Left kidney (tissue), 1 donor: ENCODE measurements at regions not wholly inside any gene's neighbourhood (a gene's known extent, or its start where the extent isn't known, plus 50 kb on each side); places are given as distances from the start of the nearest gene placed in this dataset.
"Not testable (repeated sequence)": the region's sequence is repeated elsewhere in the genome, so short reads cannot be mapped to it uniquely, and the experiment has no call there.

Source experiments
- DNase-seq: peaks from one replicate; pipeline ENCODE4 v3.0.0-alpha.2; 2013

GRCh38 chr21:22020221-22020620 is 1022.0 kb downstream of the NCAM2 start:
- DNase-seq, result no peak

DNA sequence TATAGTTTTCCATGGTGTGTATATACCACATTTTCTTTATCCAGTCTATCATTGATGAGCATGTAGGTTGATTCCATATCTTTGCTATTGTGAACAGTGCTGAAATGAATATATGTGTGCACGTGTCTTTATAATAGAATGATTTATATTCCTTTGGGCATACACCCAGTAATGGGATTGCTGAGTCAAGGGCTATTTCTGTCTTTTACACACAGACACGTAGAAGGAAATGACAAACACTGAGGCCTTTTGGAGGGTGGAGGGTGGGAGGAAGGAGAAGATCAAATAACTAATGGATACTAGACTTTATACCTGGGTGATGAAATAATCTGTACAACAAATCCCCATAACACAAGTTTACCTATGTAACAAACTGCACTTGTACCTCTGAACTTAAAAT is 1025.7 kb downstream of the NCAM2 start:
- not testable (repeated sequence) for DNase-seq

DNA sequence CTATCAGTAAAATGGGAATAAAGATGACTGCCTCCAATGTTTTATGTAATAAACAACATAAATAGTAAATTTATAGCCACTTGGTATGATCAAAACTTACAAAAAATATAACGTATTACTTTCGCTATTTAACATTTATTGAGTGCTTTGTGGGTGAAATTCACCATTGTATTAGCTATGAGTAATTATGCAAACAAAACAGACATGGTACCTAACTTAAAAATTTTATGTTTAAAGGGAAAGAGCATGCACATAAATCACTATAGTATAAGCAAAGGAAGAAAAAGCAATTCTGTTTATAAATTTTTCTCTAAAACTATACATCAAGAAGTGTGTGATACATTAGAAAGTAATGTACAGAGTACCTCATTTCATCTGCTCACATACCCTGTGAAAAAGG is 1046.2 kb downstream of the NCAM2 start:
- no peak for DNase-seq

GRCh38 chr21:22046576-22046975 is 1048.4 kb downstream of the NCAM2 start:
- no peak for DNase-seq

DNA sequence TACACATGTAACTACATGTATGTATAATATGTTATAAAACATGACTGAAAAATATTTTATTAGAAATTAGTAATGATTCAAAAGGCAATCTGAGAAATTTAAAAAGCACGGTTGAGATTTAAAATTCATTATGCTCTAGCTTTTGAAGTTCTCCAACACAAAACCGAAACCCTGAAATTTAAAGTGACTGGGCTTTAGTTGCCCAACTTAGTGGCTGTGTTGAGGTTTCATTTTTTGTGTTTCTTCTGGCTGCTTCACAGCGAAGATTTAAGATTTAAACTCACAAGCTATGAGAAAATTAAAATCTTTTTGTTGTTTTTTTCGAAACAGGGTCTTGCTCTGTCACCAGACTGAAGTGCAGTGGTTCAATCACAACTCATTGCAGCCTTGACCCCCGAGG is 1058.7 kb downstream of the NCAM2 start:
- no peak for DNase-seq

DNA sequence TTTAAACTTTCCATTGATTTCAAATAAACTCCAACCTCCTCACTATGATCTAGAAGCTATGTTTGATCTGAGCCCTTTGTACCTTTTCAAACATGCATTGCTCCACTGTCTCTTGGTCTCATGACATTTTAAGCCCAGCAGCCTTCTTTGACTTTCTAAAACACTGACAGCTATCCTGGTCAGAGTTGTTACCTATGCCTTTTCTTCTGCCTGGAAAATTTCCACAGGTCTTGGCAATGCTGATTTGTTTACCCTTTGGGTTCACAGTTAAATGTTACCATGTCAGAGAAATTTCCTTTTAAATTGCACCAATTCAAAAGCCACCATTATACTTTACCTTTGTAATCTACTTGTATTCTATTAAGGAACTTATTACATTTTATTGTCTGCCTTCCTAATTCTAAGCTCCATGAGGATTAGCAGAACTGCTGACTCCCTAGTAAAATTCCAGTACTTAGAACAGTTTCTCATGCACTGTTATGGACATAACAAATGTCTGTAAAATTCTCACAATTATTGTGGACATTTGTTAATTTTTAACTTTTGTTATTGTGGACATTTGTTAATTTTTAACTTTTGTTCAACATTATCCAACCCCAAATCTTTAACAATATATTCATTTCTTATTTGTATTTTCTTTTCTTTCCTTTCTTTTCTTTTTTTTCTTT is 1064.4 kb downstream of the NCAM2 start:
- DNase-seq, result no peak

DNA sequence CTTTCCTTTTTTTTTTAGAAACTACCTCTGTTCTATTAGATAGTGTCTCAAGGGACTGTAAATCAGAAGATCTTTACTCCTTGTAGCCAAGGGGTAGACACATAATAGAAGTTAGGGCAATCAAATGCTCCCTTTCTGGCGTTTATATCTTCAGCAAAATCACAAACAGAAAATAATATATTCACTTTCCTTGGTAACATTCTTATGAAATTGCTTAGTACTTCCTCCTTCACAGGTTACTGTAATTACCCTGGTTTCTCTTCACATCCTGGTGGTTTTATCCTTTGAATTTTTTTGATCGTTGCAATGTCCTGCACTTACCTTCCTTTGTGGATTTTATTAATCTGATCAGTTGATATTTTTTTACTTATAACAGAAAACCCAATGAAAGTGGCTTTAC is 1064.9 kb downstream of the NCAM2 start:
- no peak for DNase-seq

- no peak for DNase-seq
Observed at GRCh38 chr21:22076471-22076870, 1078.3 kb downstream of the NCAM2 start.

DNA sequence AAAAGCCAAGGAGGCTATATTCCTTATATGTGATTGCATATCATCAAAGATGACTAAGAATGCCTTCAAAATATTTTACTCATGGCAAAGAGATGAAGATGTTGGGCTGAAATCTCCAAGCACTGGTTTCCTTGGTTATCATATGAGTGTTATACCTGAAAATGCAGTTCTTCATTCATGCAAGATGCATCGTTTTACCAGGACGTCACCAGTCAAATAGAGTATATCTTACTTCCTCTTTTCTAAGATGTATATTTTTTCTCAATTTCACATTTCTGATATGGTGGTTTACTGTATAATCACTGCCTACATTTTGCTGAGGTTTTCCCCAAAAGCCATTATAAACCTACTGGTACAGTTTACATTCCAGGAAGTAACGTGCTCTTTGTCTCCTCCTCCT is 1085.7 kb downstream of the NCAM2 start:
- no peak for DNase-seq

GRCh38 chr21:22096314-22096713 is 1098.1 kb downstream of the NCAM2 start:
- no peak for DNase-seq

DNA sequence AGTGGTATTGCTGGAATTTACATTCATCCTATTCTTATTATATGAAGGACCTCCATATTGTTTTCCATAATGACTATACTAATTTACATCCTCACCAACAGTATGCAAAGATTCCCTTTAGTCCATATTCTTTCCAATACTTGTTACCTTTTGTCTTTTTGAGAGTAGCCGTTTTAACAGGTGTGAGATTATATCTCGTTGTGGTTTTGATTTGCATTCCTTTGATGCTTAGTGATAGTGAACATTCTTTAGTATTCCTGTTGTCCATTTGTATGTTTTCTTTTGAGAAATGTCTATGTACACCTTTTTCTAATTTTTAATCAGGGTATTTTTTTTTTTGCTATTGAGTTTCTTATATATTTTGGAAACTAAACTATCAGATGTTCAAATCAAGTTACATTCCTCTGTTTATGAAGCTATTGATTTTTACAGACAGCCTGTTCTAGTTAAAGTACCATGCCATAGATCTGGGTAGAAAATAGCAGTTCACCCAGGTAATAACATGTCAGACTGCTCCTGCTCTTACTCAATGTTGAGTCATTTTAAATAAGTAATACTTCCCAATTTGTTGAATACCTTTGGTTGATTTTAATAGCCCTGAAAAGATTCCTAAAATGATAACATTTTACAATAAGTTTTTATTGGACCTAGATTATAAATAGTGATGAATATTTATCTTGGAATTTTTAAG is 1108.7 kb downstream of the NCAM2 start:
- DNase-seq, result no peak

DNA sequence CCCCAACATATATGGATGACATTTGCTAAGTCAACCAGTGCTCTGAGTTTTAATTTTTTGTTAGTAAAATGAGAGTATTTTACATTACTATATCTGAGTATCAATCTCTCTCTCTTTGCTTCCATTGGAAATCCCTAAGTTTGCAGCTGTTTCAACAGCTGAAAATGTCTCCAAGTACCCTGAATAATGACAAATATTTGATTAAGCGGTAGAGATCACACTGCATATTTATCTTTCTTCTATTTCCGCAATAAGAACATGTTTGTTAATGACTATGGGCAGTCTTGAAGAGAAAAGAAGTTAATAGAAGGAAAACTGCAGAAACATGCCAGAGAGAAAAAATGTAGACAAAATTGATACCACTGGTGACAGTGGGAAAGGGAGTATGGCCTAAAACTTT is 1117.5 kb downstream of the NCAM2 start:
- no peak for DNase-seq

GRCh38 chr21:22120616-22121266 is 1122.5 kb downstream of the NCAM2 start:
- DNase-seq, result no peak

DNA sequence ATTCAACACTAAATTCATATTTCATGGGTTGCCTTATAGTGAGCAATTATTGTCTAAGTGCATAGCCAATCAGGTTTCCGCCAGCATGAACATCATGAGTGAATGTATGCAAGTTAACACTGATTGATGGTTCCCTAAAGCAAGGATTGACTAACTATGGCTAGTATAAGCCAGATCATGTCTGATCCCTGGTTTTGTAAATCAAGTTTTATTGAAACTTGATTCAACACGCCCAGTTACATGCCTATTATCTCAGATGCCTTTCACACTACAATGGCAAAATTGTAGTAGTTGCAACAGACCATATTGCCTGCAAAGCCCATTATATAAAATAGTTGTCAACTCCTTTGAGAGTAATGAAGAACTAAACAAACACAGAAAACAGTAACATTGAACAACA is 1127.4 kb downstream of the NCAM2 start:
- no peak for DNase-seq

DNA sequence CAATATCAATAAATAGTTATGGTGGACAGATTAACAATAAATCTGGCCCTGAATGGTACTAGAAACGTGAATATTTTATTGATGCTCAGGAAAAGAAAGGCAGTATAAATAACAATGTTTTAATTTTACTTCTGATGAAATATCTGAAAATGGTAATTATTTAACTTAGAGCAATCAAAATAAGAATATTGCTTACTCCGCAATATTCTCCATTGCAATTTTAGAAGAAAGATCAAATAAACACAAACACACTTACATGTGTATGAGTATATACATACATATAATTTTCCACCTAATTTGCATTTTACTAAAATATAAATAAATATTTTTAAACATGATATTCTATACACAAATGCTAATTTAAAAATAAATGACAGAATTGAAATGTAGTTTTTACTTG is 1130.5 kb downstream of the NCAM2 start:
- DNase-seq, result no peak

GRCh38 chr21:22132358-22133071 is 1134.3 kb downstream of the NCAM2 start:
- no peak for DNase-seq

GRCh38 chr21:22136740-22137139 is 1138.5 kb downstream of the NCAM2 start:
- no peak for DNase-seq

DNA sequence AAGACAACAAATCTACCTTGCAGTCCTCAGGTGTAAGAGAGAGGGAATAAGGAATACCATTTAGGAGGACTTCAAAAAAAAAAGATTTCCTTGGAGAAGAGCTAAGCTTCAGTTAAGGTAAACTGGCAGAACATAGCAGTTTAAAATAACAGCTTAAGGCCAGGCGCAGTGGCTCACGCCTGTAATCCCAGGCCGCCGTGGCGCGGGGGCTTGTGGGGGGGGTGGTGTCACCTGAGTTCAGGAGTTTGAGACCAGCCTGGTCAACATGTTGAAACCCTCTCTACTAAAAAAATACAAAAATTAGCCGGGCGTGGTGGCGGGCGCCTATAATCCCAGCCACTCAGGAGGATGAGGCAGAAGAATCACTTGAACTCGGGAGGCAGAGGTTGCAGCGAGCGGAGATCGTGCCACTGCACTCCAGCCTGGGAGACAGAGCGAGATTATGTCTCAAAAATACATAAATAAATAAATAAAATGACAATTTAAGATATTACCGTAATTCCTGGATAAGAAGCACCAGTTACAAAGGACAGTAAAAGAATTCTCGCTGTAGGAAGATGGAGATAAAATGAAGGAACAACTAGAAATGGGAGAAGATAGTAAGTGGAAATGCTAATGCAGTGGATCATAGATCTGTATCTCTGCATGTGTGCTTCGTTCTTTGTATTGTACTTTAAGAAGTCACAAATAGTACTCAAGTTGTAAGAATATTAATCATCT is 1140.2 kb downstream of the NCAM2 start:
- DNase-seq, result no peak

GRCh38 chr21:22145545-22145944 is 1147.3 kb downstream of the NCAM2 start:
- DNase-seq, result no peak

DNA sequence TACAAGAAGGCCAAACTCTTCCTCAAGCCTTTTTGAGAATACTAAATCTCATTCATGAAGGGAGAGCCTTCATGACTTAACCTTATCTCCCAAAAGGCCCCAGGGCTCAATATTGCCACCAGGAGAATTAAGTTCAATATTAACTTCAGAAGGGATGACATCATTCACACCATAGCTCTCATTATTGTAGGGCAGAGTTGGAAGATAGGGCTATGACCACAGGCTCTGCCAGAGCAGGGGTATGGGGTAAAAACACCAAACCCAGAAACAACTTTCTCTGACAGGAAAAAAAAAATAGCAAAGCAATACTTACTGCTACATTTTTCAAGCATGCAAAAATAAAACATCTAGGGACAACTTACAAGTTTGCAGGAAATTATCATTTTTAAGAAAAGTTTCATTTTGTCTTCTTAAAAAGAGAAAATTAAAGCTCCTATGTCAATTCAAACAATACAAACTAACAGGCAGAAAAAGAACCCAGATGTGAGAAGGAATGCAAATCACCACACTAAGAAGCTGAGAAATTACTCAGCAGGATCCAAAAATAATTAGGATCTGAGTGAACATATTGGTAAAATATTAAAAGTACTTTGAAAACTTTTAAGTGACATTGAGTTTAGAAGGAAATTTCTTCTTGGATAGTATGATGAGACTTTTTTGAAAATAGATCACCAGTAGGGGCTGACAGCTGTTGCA is 1156.5 kb downstream of the NCAM2 start:
- DNase-seq, result no peak

DNA sequence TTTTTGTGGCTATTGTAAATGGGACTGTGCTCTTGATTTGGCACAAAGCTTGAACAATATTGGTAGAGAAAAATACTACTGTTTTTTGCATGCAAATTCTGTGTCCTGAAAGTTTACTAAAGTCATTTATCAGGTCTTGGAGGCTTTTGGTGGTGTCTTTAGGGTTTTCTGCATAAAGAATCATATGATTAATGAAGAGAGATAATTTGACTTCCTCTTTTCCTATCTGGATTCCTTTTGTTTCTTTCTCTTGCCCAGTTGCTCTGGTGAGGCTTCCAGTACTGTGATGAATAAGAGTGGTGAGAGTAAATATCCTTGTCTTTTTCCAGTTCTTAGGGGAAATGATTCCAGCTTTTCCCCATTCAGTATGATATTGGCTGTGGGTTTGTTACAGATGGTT is 1166.7 kb downstream of the NCAM2 start:
- DNase-seq, result no peak

DNA sequence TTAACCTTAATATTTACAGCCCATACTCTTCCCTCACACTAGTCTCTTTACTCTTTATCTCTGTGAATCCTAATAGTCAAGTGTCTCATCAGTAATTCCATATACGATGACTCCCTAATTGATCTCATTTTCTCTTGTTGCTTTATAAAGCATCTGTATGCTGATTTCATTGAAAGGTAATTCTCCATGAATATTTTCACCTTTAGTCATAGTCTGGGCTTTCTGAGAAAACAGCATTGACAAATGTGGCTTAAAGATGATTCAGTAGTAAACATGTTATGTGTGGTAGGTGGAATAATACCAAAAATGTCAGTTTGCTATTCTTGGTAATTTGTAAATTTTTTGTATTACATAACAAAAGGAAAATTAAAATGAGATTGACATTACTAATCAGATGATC is 1176.5 kb downstream of the NCAM2 start:
- no peak for DNase-seq
